NB4 (cell line): ENCODE measurements at regions not wholly inside any gene's neighbourhood (a gene's known extent, or its start where the extent isn't known, plus 50 kb on each side); places are given as distances from the start of the nearest gene placed in this dataset.
"Not testable (repeated sequence)": the region's sequence is repeated elsewhere in the genome, so short reads cannot be mapped to it uniquely, and the experiment has no call there.

ENCODE experiments used
- CTCF ChIP-seq: IDR thresholded peaks from one replicate; pipeline ENCODE4 v1.5.1; 2012; ENCODE audit warnings: low read depth, low read length
- MYC ChIP-seq: IDR thresholded peaks from 2 replicates; pipeline ENCODE4 v1.6.1; 2011; ENCODE audit warnings: low read depth, low read length
- POLR2A ChIP-seq: IDR thresholded peaks from 2 replicates; pipeline ENCODE4 v1.6.1; 2011; ENCODE audit warnings: mild to moderate bottlenecking; ENCODE audit not compliant: insufficient read length; ENCODE audit errors: extremely low read depth
- TF ChIP-seq, protein P1 (sequence below): IDR thresholded peaks from 2 replicates; pipeline ENCODE4 v1.6.1; 2011; ENCODE audit warnings: low read depth, low read length

DNA sequence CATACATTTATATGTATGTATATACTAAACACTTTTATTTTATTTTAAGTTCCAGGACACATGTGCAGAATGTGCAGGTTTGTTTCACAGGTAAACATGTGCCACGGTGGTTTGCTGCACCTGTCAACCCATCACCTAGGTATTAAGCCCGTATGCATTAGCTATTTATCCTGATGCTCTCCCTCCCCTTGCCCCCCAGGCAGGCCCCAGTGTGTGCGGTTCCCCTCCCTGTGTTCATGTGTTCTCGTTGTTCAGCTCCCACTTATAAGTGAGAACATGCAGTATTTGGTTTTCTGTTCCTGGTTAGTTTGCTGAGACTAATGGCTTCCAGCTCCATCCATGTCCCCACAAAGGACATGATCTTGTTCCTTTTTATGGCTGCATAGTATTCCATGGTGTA is 158.3 kb downstream of the TMEM132E start:
- not testable (repeated sequence) for TF ChIP-seq CTCF, POLR2A, MYC
- TF ChIP-seq, protein P1, sequence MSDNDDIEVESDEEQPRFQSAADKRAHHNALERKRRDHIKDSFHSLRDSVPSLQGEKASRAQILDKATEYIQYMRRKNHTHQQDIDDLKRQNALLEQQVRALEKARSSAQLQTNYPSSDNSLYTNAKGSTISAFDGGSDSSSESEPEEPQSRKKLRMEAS, result not testable (repeated sequence)
